ENCODE measurements at regions not wholly inside any gene's neighbourhood (a gene's known extent, or its start where the extent isn't known, plus 50 kb on each side); places are given as distances from the start of the nearest gene placed in this dataset.

DNA sequence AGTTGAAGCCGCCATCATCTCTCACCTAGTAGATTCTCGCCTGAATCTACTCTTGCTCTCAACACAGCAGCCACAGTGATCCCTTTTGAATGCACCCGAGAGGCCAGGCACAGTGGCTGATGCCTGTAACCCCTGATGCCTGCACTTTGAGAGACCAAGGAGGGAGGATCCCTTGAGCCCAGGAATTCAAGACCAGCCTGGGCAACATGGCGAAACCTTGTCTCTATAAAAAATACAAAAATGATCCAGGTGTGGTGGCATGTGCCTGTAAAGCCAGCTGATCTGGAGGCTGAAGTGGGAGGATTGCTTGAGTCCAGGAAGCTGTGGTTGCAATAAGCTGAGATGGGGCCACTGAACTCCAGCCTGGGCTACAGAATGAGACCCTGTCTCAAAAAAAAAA lies 60.3 kb upstream of the EML4 start:
- BruUV-seq (replicated peaks), result no TSS peak
- Mint-ChIP-seq H3K9me3 (ENCODE audit: low read depth, unreplicated experiment) (no peaks in the 10 kb centered on the region), H3K27me3 (ENCODE audit: unreplicated experiment) (no peaks in the 10 kb centered on the region), H3K4me3 (ENCODE audit: low read depth, unreplicated experiment) (no peak overlapping the region), H3K27ac (ENCODE audit: unreplicated experiment) (no peak overlapping the region), H3K4me1 (ENCODE audit: low read depth, unreplicated experiment) (peaks cover 13% of the 10 kb centered on the region), H3K36me3 (ENCODE audit: insufficient read depth, unreplicated experiment) (no peaks in the 10 kb centered on the region)
- TF ChIP-seq, protein P1, sequence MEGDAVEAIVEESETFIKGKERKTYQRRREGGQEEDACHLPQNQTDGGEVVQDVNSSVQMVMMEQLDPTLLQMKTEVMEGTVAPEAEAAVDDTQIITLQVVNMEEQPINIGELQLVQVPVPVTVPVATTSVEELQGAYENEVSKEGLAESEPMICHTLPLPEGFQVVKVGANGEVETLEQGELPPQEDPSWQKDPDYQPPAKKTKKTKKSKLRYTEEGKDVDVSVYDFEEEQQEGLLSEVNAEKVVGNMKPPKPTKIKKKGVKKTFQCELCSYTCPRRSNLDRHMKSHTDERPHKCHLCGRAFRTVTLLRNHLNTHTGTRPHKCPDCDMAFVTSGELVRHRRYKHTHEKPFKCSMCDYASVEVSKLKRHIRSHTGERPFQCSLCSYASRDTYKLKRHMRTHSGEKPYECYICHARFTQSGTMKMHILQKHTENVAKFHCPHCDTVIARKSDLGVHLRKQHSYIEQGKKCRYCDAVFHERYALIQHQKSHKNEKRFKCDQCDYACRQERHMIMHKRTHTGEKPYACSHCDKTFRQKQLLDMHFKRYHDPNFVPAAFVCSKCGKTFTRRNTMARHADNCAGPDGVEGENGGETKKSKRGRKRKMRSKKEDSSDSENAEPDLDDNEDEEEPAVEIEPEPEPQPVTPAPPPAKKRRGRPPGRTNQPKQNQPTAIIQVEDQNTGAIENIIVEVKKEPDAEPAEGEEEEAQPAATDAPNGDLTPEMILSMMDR (IDR thresholded peaks at IDR 0.05; ENCODE audit: unreplicated experiment), result no peak
- intact Hi-C loops (cut with micrococcal nuclease; ENCODE audit: unreplicated experiment), result no loop called here
- CTCF ChIA-PET, result no interaction called here
- DNase-seq, result no peak

DNA sequence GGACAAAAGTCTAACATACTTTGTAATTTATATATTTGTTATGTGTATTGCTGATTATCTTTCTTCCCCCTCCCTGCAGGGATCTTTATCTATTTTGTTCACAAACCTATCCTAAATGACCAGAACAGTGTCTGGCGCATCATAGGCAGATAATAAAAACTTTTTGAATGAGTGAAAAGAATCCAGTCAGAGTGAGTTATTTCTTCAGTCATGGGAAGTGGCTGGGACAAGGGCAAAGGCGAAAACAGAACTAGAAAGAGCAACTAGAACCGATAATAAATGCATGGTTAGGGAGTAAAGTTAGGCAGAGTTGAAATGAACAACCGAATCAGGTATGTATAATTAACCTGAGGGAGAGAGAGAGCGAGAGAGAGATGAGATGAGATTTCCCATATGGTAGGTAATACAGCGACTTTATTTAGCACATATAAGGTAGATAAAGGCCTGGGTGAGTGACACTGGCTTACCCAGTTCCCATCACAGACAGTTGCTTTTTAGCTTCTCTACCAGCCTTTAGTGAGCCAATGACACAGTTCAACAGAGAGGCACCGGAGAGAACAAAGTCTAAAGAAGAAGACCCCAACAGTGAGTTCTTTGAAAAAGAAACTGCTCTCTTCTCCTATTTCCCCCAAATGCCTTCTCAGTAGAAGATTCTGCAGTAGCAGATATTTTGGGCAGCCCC lies 59.1 kb upstream of the EML4 start:
- Mint-ChIP-seq H3K4me1 (ENCODE audit: low read depth, unreplicated experiment) (peaks cover 8% of the 10 kb centered on the region), H3K9me3 (ENCODE audit: low read depth, unreplicated experiment) (no peaks in the 10 kb centered on the region), H3K36me3 (ENCODE audit: insufficient read depth, unreplicated experiment) (no peaks in the 10 kb centered on the region), H3K27ac (ENCODE audit: unreplicated experiment) (no peak overlapping the region), H3K4me3 (ENCODE audit: low read depth, unreplicated experiment) (no peak overlapping the region), H3K27me3 (ENCODE audit: unreplicated experiment) (no peaks in the 10 kb centered on the region)
- intact Hi-C loops (cut with micrococcal nuclease; ENCODE audit: unreplicated experiment), result no loop called here
- CTCF ChIA-PET, result no interaction called here
- DNase-seq, result no peak
- TF ChIP-seq, protein P1 (IDR thresholded peaks at IDR 0.05; ENCODE audit: unreplicated experiment), result no peak
- BruUV-seq (replicated peaks), result no TSS peak

DNA sequence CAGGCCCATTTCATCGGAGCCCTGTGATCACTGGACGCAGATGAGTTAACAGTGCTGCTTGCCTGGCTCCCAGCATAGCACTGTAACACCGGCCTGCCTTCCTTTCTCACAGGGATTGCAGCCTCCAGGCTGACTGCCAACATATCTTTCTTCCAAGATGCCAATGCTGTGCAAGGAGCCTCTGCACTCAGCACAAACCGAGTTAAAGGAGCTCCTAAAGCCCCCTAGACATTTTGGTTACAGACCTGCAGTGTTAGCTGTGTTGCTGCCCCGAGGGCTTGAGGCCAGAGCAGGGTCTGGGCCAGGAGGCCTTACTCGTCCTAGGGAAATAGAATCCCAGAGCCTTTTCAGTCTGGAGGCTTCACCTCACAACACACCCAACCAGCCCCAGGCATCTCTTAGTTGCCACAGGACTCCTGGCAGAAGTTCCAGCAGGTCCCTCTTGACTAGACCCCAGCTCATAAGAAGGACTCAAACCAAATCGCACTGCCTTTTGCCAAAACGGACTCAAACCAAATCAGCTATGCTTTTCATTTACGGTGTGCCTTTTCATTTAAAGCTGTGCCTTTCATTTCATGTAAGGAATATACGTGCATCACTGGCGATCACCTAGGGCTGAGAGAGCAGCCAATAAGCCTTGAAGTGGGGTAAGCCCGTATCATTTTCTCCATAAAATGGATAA lies 58.4 kb upstream of the EML4 start:
- TF ChIP-seq, protein P1 (IDR thresholded peaks at IDR 0.05; ENCODE audit: unreplicated experiment), result no peak
- intact Hi-C loops (cut with micrococcal nuclease; ENCODE audit: unreplicated experiment), result no loop called here
- no peak for DNase-seq
- Mint-ChIP-seq H3K4me3 (ENCODE audit: low read depth, unreplicated experiment) (no peak overlapping the region), H3K9me3 (ENCODE audit: low read depth, unreplicated experiment) (no peaks in the 10 kb centered on the region), H3K27me3 (ENCODE audit: unreplicated experiment) (no peaks in the 10 kb centered on the region), H3K27ac (ENCODE audit: unreplicated experiment) (no peak overlapping the region), H3K36me3 (ENCODE audit: insufficient read depth, unreplicated experiment) (no peaks in the 10 kb centered on the region), H3K4me1 (ENCODE audit: low read depth, unreplicated experiment) (peaks cover 8% of the 10 kb centered on the region)
- BruUV-seq (replicated peaks), result no TSS peak
- CTCF ChIA-PET, result no interaction called here

DNA sequence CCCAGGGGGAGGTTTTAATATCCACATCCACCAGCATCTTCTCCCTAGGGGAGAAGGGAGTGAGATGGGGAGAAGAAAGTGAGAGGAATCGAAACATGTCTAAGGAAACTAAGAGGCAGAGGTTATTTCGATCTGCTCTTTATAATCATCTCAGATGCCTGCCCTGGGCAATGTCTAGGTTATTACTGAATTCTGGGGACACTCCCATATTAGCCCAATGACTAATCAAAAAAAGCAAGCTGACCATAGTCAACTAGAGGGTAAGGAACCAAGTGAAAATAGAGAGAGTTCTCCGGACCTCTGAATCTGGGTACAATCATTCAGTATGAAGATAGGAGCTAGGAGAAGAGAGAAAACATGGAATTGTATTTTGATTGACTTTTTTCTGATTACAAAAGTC lies 56.7 kb upstream of the EML4 start:
- Mint-ChIP-seq H3K27me3 (ENCODE audit: unreplicated experiment) (no peaks in the 10 kb centered on the region), H3K9me3 (ENCODE audit: low read depth, unreplicated experiment) (no peaks in the 10 kb centered on the region), H3K36me3 (ENCODE audit: insufficient read depth, unreplicated experiment) (no peaks in the 10 kb centered on the region), H3K27ac (ENCODE audit: unreplicated experiment) (no peak overlapping the region), H3K4me3 (ENCODE audit: low read depth, unreplicated experiment) (no peak overlapping the region), H3K4me1 (ENCODE audit: low read depth, unreplicated experiment) (peaks cover 18% of the 10 kb centered on the region)
- no TSS peak for BruUV-seq (replicated peaks)
- CTCF ChIA-PET, result interaction anchor here (0.6 kb wide), 1 partner anchor 24 kb away, joined by 4 read pairs; no protein-coding TSS in a partner anchor
- no peak for DNase-seq
- intact Hi-C loops (cut with micrococcal nuclease; ENCODE audit: unreplicated experiment), result no loop called here
- TF ChIP-seq, protein P1 (IDR thresholded peaks at IDR 0.05; ENCODE audit: unreplicated experiment), result no peak
